ENCODE measurements at regions not wholly inside any gene's neighbourhood (a gene's known extent, or its start where the extent isn't known, plus 50 kb on each side); places are given as distances from the start of the nearest gene placed in this dataset.

GRCh38 chr3:175940881-175941280 is 1081.7 kb downstream of the NAALADL2 start:
- TF ChIP-seq ZNF274 (IDR thresholded peaks at IDR 0.05; ENCODE audit: low read depth, low read length) (no peak), SUZ12 (IDR thresholded peaks at IDR 0.05; ENCODE audit: extremely low read depth, insufficient read depth, insufficient read length) (no peak), YY1 (IDR thresholded peaks at IDR 0.05; ENCODE audit: insufficient read depth, insufficient read length) (no peak)
